C4-2B (cell line): ENCODE measurements at regions not wholly inside any gene's neighbourhood (a gene's known extent, or its start where the extent isn't known, plus 50 kb on each side); places are given as distances from the start of the nearest gene placed in this dataset.

Source experiments
- ZFX ChIP-seq: fragments of 450-650 bp; IDR thresholded peaks from 2 replicates; pipeline ENCODE4 v1.6.1; 2017
- TF ChIP-seq, protein P1 (sequence below): fragments of 450-650 bp; conservative IDR thresholded peaks from 2 replicates; pipeline ENCODE4 v1.5.1; 2017; ENCODE audit warnings: mild to moderate bottlenecking

DNA sequence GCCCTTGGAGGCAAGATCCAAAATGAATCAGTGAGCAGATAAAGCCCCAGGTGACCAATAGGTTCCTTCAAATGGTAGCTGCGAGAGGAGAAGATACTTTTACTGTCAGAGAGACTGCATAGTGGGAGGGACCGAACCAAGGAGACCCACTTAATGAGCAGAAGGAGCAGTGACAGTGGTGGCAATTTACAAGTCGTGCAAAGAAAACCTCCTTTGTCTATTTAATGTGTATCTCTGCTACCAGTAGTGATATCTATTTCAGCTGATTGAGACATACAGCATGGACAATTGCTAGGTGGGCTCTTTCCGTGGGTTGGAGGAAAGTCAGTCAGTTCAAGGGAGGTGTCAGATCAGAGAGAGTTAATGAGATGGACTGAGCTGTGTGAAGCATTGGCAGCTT, 480.4 kb downstream of the GATA3 start:
- TF ChIP-seq, protein P1, sequence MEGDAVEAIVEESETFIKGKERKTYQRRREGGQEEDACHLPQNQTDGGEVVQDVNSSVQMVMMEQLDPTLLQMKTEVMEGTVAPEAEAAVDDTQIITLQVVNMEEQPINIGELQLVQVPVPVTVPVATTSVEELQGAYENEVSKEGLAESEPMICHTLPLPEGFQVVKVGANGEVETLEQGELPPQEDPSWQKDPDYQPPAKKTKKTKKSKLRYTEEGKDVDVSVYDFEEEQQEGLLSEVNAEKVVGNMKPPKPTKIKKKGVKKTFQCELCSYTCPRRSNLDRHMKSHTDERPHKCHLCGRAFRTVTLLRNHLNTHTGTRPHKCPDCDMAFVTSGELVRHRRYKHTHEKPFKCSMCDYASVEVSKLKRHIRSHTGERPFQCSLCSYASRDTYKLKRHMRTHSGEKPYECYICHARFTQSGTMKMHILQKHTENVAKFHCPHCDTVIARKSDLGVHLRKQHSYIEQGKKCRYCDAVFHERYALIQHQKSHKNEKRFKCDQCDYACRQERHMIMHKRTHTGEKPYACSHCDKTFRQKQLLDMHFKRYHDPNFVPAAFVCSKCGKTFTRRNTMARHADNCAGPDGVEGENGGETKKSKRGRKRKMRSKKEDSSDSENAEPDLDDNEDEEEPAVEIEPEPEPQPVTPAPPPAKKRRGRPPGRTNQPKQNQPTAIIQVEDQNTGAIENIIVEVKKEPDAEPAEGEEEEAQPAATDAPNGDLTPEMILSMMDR = no peak
- no peak for TF ChIP-seq ZFX
